Nephron (organoid): ENCODE measurements at regions not wholly inside any gene's neighbourhood (a gene's known extent, or its start where the extent isn't known, plus 50 kb on each side); places are given as distances from the start of the nearest gene placed in this dataset.
A peak's percentile ranks its signal among the peaks of the same experiment; 100 is the strongest.

Experiments
- H3K27ac Mint-ChIP-seq, 3 experiments: 2 replicates each; pipeline ENCODE4 v1.8.0; 2020; ENCODE audit warnings: mixed read lengths in 3 of 3, mild to moderate bottlenecking in 2 of 3, moderate library complexity in 1 of 3
- H3K27me3 Mint-ChIP-seq: 2 replicates; pipeline ENCODE4 v1.8.0; 2021; ENCODE audit warnings: low read depth, mild to moderate bottlenecking, moderate library complexity, mixed read lengths
- H3K36me3 Mint-ChIP-seq: 2 replicates; pipeline ENCODE4 v1.8.0; 2020; ENCODE audit warnings: low read depth, mixed read lengths
- H3K4me1 Mint-ChIP-seq: 2 replicates; pipeline ENCODE4 v1.8.0; 2020; ENCODE audit warnings: mixed read lengths
- H3K4me3 Mint-ChIP-seq, 3 experiments: 2 replicates each; pipeline ENCODE4 v1.8.0; 2020; ENCODE audit warnings: mild to moderate bottlenecking in 3 of 3, mixed read lengths in 3 of 3, moderate library complexity in 2 of 3
- H3K9me3 Mint-ChIP-seq: 2 replicates; pipeline ENCODE4 v1.8.0; 2020; ENCODE audit warnings: mixed read lengths
- TF ChIP-seq, protein P1 (sequence below), 3 experiments: fragments of 200-600 bp; sonication (generic); IDR thresholded peaks; one replicate each; pipeline ENCODE4 v1.5.0; 2021; ENCODE audit warnings: antibody characterized with exemption in 3 of 3; ENCODE audit not compliant: unreplicated experiment in 3 of 3

DNA sequence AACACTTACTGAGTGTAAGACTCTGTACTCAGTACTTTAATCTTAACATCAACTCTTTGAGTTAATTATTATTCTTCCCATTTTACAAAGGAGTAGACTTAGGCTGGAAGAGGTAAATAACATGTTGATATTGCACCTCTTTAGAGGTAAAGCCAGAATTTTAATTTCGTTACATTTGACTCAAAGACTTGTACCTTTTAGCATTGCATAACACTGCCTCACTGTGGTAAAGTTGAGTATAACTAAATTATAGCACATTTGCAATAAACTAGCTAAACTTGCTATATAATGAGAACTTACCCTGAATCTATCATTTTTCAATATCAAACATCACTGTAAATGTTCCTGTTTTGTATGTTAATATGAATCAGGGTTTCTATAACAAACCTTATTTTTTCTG is 218.5 kb downstream of the PRR32 start:
- TF ChIP-seq, protein P1, sequence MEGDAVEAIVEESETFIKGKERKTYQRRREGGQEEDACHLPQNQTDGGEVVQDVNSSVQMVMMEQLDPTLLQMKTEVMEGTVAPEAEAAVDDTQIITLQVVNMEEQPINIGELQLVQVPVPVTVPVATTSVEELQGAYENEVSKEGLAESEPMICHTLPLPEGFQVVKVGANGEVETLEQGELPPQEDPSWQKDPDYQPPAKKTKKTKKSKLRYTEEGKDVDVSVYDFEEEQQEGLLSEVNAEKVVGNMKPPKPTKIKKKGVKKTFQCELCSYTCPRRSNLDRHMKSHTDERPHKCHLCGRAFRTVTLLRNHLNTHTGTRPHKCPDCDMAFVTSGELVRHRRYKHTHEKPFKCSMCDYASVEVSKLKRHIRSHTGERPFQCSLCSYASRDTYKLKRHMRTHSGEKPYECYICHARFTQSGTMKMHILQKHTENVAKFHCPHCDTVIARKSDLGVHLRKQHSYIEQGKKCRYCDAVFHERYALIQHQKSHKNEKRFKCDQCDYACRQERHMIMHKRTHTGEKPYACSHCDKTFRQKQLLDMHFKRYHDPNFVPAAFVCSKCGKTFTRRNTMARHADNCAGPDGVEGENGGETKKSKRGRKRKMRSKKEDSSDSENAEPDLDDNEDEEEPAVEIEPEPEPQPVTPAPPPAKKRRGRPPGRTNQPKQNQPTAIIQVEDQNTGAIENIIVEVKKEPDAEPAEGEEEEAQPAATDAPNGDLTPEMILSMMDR (IDR thresholded peaks at IDR 0.05; ENCODE audit: unreplicated experiment in 3 of 3), result peak; percentile 35 to 55 (median 37)
- H3K36me3 Mint-ChIP-seq, result no peaks in the 10 kb centered on the region

DNA sequence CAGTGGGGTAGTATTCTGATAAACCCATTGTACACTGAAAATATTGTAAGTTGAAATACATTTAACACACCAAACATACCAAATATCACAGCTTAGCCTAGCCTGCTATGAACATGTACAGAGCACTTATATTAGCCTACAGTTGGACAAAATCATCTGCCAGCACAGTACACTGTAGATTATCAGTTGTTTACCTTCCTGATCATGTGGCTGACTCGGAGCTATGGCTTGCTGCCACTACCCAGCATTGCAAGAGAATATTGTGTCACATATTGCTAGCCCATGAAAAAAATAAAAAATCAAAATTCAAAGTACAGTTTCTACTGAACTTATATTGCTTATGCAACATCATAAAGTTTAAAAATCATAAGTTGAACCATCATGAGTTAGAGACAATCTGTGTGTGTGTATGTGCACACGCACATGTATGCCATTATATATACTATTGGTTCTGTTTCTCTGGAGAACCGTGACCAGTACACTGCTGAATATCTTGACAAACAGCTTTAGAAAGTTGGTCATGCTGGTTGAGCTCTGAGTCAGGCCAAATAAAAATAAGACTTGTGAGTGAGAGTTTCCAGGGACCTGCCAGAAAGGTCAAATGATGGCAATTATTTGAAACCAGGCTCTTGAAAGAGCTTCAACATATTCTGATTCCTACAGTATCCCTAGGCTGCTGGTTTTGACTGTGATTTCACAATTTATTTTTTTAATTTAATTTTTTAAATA is 238.5 kb downstream of the PRR32 start:
- TF ChIP-seq, protein P1 (IDR thresholded peaks at IDR 0.05; ENCODE audit: unreplicated experiment in 3 of 3), result no peak
- no peak overlapping the region for H3K4me3 Mint-ChIP-seq
- H3K36me3 Mint-ChIP-seq, result no peaks in the 10 kb centered on the region
- peaks cover 26% of the 10 kb centered on the region for H3K9me3 Mint-ChIP-seq
- H3K27ac Mint-ChIP-seq, result no peak overlapping the region
- H3K27me3 Mint-ChIP-seq, result no peaks in the 10 kb centered on the region
- no peaks in the 10 kb centered on the region for H3K4me1 Mint-ChIP-seq

More for the DNA sequence above, 218.5 kb downstream of the PRR32 start:
- no peaks in the 10 kb centered on the region for H3K4me1 Mint-ChIP-seq
- no peaks in the 10 kb centered on the region for H3K9me3 Mint-ChIP-seq
- no peak overlapping the region for H3K4me3 Mint-ChIP-seq
- no peaks in the 10 kb centered on the region for H3K27me3 Mint-ChIP-seq
- no peak overlapping the region for H3K27ac Mint-ChIP-seq

DNA sequence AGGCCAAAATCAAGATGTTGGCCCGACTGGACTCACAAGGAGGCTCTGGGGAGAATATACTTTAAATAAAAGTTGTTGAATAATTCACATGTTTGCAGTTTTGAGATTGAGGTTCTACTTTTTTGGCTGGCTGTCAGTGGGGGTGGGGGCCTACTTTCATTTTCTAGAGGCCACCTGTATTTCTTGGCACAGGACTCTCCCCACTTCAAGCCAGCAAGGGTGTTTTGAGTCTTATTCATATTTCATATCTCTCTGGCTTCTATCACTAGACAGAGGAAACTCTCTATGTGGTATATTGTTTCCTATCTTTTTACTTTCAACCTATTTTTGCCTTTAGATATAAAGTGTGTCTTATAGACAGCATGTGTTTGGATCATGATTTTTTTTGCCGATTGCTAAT is 266.4 kb downstream of the PRR32 start:
- H3K9me3 Mint-ChIP-seq, result no peaks in the 10 kb centered on the region
- TF ChIP-seq, protein P1 (IDR thresholded peaks at IDR 0.05; ENCODE audit: unreplicated experiment in 3 of 3), result no peak
- no peak overlapping the region for H3K27ac Mint-ChIP-seq
- no peaks in the 10 kb centered on the region for H3K27me3 Mint-ChIP-seq
- no peaks in the 10 kb centered on the region for H3K4me1 Mint-ChIP-seq
- H3K36me3 Mint-ChIP-seq, result no peaks in the 10 kb centered on the region
- H3K4me3 Mint-ChIP-seq, result no peak overlapping the region

DNA sequence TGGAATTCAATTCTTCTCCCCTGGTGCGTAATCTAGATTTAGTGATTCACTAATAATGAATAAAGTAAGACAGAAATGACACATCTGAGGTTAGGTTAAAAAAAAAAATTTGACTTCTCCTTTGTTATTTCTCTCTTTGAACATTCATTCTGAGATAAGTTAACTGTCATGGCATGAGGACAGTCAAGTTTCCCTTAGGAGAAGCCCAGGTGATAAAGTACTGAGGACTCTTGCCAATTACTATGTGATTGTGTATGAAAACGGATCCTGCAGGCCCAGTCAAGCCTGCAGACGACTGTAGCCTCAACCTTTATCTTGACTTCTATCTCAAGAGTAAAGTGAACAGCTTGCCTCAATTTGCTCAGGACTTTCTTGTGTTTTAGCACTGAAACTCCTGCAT is 293.2 kb downstream of the PRR32 start:
- Mint-ChIP-seq H3K27me3 (no peaks in the 10 kb centered on the region), H3K36me3 (no peaks in the 10 kb centered on the region), H3K9me3 (peaks cover 28% of the 10 kb centered on the region), H3K4me3 (no peak overlapping the region), H3K27ac (no peak overlapping the region), H3K4me1 (no peaks in the 10 kb centered on the region)
- TF ChIP-seq, protein P1 (IDR thresholded peaks at IDR 0.05; ENCODE audit: unreplicated experiment in 3 of 3), result no peak

DNA sequence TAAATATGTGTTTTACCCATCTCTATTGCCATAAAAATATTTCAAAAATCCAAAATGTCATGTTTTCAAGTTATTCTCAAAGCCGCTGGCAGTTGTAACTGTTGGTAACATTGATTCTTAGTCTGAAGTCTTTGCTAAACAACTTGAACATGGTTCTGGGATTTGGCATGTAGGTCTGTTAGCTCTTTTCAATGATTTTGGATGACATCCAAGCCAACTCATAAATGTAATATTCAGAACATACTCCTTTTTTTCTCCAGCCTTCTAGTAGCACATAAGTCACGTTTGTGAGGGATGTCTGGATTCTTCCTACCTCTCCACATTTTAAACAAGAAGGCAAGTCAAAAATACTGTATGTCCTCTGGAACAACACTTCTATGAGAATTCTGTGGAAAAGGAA is 305.3 kb downstream of the PRR32 start:
- Mint-ChIP-seq H3K36me3 (no peaks in the 10 kb centered on the region), H3K4me1 (no peaks in the 10 kb centered on the region), H3K4me3 (no peak overlapping the region), H3K9me3 (peaks cover 4% of the 10 kb centered on the region), H3K27ac (no peak overlapping the region), H3K27me3 (no peaks in the 10 kb centered on the region)
- TF ChIP-seq, protein P1 (IDR thresholded peaks at IDR 0.05; ENCODE audit: unreplicated experiment in 3 of 3), result no peak

DNA sequence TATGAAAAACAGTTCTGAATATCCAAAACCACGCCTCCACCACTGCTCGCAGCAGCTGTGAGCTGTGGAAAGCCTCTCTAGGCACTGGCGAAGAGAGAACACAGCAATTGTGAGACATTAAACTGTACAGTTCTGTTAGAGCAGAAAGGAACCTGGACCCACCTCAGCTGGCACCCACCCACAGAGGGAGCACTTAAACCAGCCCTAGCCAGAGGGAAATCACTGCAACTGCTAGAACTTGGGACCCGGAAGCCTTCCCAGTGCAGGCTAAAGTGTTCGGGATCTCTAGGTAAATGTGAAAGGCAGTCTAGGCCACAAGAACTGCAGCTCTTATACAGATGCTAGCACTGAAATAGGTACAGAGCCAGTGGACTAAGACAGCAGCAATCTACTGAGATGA is 308.8 kb downstream of the PRR32 start:
- Mint-ChIP-seq H3K36me3 (no peaks in the 10 kb centered on the region), H3K27me3 (no peaks in the 10 kb centered on the region), H3K4me1 (no peaks in the 10 kb centered on the region), H3K9me3 (peaks cover 3% of the 10 kb centered on the region), H3K27ac (no peak overlapping the region), H3K4me3 (no peak overlapping the region)
- TF ChIP-seq, protein P1 (IDR thresholded peaks at IDR 0.05; ENCODE audit: unreplicated experiment in 3 of 3), result no peak
